CD4-positive, alpha-beta T cell treated with Interleukin-6 at 100 ng/mL for 8 hours (primary cell): ENCODE measurements at regions not wholly inside any gene's neighbourhood (a gene's known extent, or its start where the extent isn't known, plus 50 kb on each side); places are given as distances from the start of the nearest gene placed in this dataset.

Experiments
- DNase-seq: peaks from one replicate; pipeline ENCODE4 v3.0.0-alpha.2; 2020; ENCODE audit warnings: mixed read lengths, low spot score

DNA sequence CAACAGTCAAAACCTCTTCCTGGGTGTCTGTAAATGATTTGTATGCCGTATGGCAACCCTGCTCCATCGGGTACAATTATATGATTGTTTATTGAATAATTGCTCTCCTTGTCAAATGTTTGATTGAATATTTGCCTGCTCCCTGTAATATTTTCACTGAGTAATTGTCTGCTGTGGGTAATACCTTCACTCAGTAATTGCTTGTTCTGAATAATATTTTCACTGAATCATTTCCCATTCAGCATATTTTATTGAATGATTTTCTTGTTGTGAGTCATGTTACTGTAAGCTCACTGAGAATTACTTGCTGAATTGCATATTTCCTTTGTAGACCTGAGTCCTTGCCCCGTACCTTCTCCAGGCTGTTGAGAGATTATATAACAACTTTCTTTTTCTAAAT is 535.2 kb downstream of the METTL4 start:
- DNase-seq = no peak

GRCh38 chr18:2040279-2040678 is 531.0 kb downstream of the METTL4 start:
- no peak for DNase-seq

DNA sequence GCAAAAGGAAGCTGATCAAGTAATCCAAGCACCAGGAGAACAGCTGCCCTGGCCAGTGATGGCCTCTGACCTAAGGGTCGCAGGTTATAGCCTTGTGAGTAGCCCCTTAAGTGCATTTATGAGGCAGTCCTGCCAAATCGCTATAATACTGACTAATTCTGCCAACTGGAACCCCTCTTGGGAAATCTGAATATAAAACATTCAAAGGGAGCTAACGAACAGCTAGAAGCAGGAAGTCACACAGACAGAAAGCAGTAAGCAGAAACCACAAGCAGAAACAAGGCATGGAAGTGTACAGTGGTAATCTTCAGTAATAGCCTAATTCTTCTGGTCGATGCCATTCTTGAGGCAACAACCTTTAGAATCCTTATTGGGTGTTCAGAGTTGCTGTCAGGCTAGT is 521.3 kb downstream of the METTL4 start:
- no peak for DNase-seq

- no peak for DNase-seq
Measured at GRCh38 chr18:2050702-2051201, 520.6 kb downstream of the METTL4 start.

- DNase-seq = no peak
Measured at GRCh38 chr18:2053490-2054089, 517.7 kb downstream of the METTL4 start.

DNA sequence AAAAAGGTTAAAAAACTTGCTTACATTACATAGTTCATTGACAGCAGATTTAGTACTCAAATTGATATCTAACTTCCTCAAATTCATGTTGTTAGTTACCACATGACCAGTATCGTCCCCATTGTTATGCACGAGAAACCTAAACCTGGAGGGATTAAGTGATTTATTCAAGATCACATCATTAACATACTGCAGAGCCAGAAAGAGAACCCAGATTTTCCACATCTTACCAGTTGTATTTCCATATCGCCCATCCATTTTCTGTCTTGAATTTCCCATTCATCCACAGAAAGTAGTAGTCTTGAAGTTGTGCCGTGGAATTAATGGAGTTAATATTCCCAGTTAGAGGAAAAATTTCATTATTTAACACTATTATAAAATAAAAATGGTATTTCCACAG is 512.0 kb downstream of the METTL4 start:
- no peak for DNase-seq

GRCh38 chr18:2060086-2060485 is 511.2 kb downstream of the METTL4 start:
- no peak for DNase-seq

DNA sequence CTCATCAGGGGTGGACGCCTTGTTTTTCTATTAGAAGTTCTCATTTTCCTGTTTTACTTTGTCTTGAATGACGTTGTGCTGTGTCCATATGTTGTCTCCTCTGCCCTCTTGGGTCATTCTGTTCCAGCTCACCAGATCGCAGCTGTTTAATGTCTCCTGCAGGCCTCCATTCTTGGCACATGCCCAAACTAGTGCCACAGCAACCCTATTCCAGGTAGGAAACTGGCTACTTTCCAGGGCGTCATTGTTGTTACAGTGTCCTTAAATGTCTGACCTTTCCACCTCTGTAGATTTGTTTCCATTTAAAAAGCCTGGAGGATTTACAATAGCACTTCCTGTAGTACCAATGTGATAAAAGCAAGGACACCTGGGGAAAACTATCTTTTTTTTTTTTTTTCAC is 500.7 kb downstream of the METTL4 start:
- DNase-seq = no peak

- DNase-seq = no peak
Measured at GRCh38 chr18:2075499-2075898, 495.8 kb downstream of the METTL4 start.

- no peak for DNase-seq
Measured at GRCh38 chr18:2082676-2083075, 488.6 kb downstream of the METTL4 start.

- DNase-seq = no peak
Measured at GRCh38 chr18:2083691-2084090, 487.6 kb downstream of the METTL4 start.

DNA sequence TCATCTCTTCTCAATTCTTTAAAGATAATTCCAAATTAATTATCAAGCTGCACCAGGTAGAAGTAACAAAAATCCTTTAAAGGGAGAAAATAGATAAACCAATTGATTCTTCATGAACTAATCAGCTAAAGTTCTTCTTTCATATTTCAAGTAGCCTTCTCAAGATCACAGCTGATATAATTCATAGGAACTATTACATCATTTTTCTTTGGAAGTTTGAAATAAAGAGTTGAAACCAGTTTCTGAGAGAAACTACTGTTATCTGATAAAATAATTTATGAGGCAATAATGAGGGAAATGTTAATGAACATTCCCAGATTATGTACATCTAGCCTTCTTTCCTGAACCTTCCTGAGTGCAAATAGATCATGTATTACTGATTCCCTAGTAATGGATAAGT is 484.9 kb downstream of the METTL4 start:
- DNase-seq = no peak

DNA sequence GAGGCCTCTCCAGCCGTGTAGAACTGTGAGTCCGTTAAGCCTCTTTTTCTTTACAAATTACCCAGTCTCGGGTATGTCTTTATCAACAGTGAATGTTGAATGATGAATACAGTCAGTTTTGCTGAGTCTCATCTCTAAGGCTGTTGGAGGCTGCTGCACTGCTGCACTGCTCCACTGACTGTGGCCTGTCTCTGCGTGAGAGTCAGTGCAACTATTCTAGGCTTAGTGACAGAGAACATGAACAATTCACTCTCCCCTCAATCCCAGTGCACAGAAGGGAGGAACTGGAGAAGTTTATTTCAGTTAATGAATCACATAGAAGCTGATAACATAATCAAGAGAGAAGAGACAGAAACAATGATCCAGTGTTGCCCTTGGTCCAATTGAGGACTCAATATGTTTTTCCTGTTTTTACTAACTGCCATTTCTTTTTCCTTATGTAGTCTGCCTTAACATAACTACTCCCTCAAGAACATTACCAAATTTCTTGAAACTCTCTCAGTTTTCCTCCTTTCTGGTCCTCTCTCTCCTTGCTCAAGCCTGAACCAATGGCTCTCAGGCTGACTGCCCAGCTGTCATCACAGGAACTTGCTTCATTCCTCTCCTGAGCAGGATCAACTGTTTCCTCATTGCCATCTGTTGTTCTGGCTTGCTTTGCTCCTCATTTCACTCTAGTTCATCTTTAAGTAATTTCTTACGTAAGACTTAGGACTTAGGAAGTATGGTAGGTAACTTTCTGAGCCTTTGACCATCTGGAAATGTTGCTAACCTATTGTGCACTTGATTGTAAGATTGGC is 483.2 kb downstream of the METTL4 start:
- DNase-seq = no peak

DNA sequence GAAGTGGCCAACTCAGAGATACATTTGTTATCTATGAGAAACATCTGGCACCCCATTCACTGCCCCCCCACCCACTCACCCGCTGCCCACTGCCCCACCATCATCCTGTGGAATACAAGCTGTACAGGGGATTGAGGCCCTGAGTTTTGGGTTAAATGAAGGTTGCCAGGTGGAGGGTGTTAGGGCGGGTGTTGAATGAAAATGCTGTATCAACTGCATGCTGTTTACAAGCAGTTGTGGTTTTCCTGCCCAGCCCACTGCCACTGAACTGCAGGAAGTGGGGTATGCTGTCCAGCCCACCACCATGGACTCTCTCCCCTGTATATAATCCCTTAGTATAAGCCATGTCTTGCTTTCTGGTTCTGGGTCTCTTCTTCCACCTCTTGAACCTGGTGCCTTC is 481.9 kb downstream of the METTL4 start:
- no peak for DNase-seq

GRCh38 chr18:2091937-2092336 is 479.4 kb downstream of the METTL4 start:
- DNase-seq = no peak

- no peak for DNase-seq
Measured at GRCh38 chr18:2096551-2096950, 474.8 kb downstream of the METTL4 start.

GRCh38 chr18:2100694-2101213 is 470.6 kb downstream of the METTL4 start:
- no peak for DNase-seq

DNA sequence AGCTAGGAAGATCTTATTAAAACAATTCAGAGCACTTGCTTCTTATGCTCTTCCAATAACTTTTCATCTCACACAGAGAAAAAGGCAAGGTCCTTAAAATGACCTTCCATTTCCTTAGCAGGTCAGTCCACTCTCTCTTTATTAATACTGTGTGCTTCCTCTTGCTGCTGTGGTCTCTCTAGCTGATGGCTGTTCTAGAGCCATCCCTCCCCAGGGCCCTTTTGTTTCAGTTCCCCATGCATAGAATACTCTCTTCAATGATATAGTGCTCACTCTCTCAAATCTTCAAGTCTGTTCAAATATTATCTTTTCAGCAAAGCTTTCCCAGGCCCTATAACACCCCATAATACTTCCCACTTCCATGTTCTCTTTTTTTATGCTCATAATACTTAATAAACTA is 469.3 kb downstream of the METTL4 start:
- DNase-seq = no peak

DNA sequence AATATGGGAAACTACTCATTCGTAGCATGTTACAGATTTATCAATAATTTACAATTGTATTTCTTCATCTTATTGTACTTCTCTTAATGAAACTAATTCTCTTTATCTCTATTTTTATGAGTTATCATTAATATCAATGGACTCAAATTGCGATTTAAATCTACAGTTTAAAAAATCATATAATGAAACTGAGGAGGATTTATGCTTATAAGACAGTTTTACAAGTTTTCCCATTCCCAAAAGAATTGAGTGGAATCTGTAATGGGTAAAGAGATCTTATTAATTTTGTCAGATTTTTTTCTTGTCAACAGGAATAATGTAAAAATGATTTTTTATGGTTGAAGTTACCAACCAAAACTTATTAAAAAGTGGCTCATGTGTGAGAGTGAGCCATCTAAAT is 468.0 kb downstream of the METTL4 start:
- no peak for DNase-seq

- peak; percentile 13 for DNase-seq
Measured at GRCh38 chr18:2104620-2105462, 466.5 kb downstream of the METTL4 start.

DNA sequence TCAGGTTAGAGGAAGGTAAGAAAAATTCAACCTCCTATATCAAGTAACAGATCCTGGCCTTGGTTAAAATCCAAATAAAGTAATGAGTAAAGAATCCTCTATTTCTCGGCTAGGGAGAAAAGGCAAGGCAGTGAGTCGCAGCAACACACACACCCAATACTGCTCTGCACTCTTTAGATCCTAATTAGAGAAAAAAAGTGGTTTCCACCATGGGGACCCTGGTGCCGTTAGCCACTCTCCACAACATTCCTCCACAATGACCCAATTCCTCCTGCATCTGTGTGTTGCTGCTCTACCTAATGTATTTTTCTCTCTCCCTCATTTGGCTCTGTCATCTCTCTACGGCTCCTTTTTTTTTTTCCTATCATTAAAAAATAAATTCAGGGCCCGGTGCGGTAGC is 462.7 kb downstream of the METTL4 start:
- no peak for DNase-seq

- DNase-seq = no peak
Measured at GRCh38 chr18:2111456-2111855, 459.8 kb downstream of the METTL4 start.
